HEK293 (cell line): ENCODE measurements at regions not wholly inside any gene's neighbourhood (a gene's known extent, or its start where the extent isn't known, plus 50 kb on each side); places are given as distances from the start of the nearest gene placed in this dataset.
A peak's percentile ranks its signal among the peaks of the same experiment; 100 is the strongest.

Experiments used
- AEBP2 ChIP-seq: fragments of 450-650 bp; formaldehyde crosslinking; IDR thresholded peaks from 2 replicates; pipeline ENCODE4 v1.5.1; 2016; ENCODE audit warnings: missing biosample characterization, missing genetic modification characterization, borderline replicate concordance
- FEZF1 ChIP-seq: fragments of 450-650 bp; formaldehyde crosslinking; IDR thresholded peaks from 2 replicates; pipeline ENCODE4 v1.5.1; 2016; ENCODE audit warnings: missing biosample characterization, missing genetic modification characterization
- GLIS1 ChIP-seq: fragments of 450-650 bp; formaldehyde crosslinking; IDR thresholded peaks from 2 replicates; pipeline ENCODE4 v1.5.1; 2016; ENCODE audit warnings: missing biosample characterization, missing genetic modification characterization
- IKZF3 ChIP-seq: fragments of 450-650 bp; IDR thresholded peaks from 2 replicates; pipeline ENCODE4 v1.5.0; 2018; ENCODE audit warnings: missing biosample characterization, mild to moderate bottlenecking, missing genetic modification characterization, moderate library complexity
- KLF10 ChIP-seq: fragments of 450-650 bp; IDR thresholded peaks from 2 replicates; pipeline ENCODE4 v1.5.1; 2018; ENCODE audit warnings: missing biosample characterization, mild to moderate bottlenecking, missing genetic modification characterization
- OVOL3 ChIP-seq: fragments of 450-650 bp; formaldehyde crosslinking; IDR thresholded peaks from 2 replicates; pipeline ENCODE4 v1.5.1; 2016; ENCODE audit warnings: missing biosample characterization, missing genetic modification characterization
- PATZ1 ChIP-seq: fragments of 450-650 bp; formaldehyde crosslinking; IDR thresholded peaks from 2 replicates; pipeline ENCODE4 v1.5.1; 2016; ENCODE audit warnings: missing biosample characterization, missing genetic modification characterization
- PRDM10 ChIP-seq: fragments of 450-650 bp; formaldehyde crosslinking; IDR thresholded peaks from 2 replicates; pipeline ENCODE4 v1.5.1; 2016; ENCODE audit warnings: missing biosample characterization, missing genetic modification characterization
- REST ChIP-seq: fragments of 450-650 bp; formaldehyde crosslinking; IDR thresholded peaks from 2 replicates; pipeline ENCODE4 v1.5.1; 2016; ENCODE audit warnings: missing biosample characterization, missing genetic modification characterization
- YY2 ChIP-seq: fragments of 450-650 bp; formaldehyde crosslinking; IDR thresholded peaks from 2 replicates; pipeline ENCODE4 v1.5.1; 2016; ENCODE audit warnings: missing biosample characterization, missing genetic modification characterization
- ZBTB6 ChIP-seq: fragments of 450-650 bp; formaldehyde crosslinking; IDR thresholded peaks from 2 replicates; pipeline ENCODE4 v1.5.1; 2017; ENCODE audit warnings: missing biosample characterization, missing genetic modification characterization
- ZEB2 ChIP-seq: fragments of 450-650 bp; formaldehyde crosslinking; IDR thresholded peaks from 2 replicates; pipeline ENCODE4 v1.5.1; 2016; ENCODE audit warnings: missing biosample characterization, missing genetic modification characterization
- ZNF223 ChIP-seq: fragments of 450-650 bp; formaldehyde crosslinking; IDR thresholded peaks from 2 replicates; pipeline ENCODE4 v1.5.1; 2016; ENCODE audit warnings: missing biosample characterization, missing genetic modification characterization
- ZNF239 ChIP-seq: fragments of 450-650 bp; formaldehyde crosslinking; IDR thresholded peaks from 2 replicates; pipeline ENCODE4 v1.5.1; 2016; ENCODE audit warnings: missing biosample characterization, missing genetic modification characterization
- ZNF248 ChIP-seq: fragments of 450-650 bp; formaldehyde crosslinking; IDR thresholded peaks from 2 replicates; pipeline ENCODE4 v1.5.1; 2017; ENCODE audit warnings: missing biosample characterization, missing genetic modification characterization
- ZNF266 ChIP-seq: fragments of 450-650 bp; formaldehyde crosslinking; IDR thresholded peaks from 2 replicates; pipeline ENCODE4 v1.5.1; 2016; ENCODE audit warnings: missing biosample characterization, missing genetic modification characterization, low read depth
- ZNF350 ChIP-seq: fragments of 450-650 bp; formaldehyde crosslinking; IDR thresholded peaks from 2 replicates; pipeline ENCODE4 v1.5.0; 2017; ENCODE audit warnings: missing biosample characterization, mild to moderate bottlenecking, missing genetic modification characterization
- ZNF37A ChIP-seq: fragments of 450-650 bp; IDR thresholded peaks from 2 replicates; pipeline ENCODE4 v1.5.1; 2018; ENCODE audit warnings: missing biosample characterization, missing genetic modification characterization
- ZNF513 ChIP-seq: fragments of 450-650 bp; IDR thresholded peaks from 2 replicates; pipeline ENCODE4 v1.5.1; 2018; ENCODE audit warnings: missing biosample characterization, missing genetic modification characterization
- ZNF514 ChIP-seq: fragments of 450-650 bp; formaldehyde crosslinking; IDR thresholded peaks from 2 replicates; pipeline ENCODE4 v1.5.1; 2016; ENCODE audit warnings: missing biosample characterization, missing genetic modification characterization
- ZNF544 ChIP-seq: fragments of 450-650 bp; formaldehyde crosslinking; IDR thresholded peaks from 2 replicates; pipeline ENCODE4 v1.5.0; 2017; ENCODE audit warnings: missing biosample characterization, missing genetic modification characterization
- ZNF561 ChIP-seq: fragments of 450-650 bp; IDR thresholded peaks from 2 replicates; pipeline ENCODE4 v1.5.1; 2018; ENCODE audit warnings: missing biosample characterization, missing genetic modification characterization, borderline replicate concordance
- ZNF571 ChIP-seq: fragments of 450-650 bp; formaldehyde crosslinking; IDR thresholded peaks from 2 replicates; pipeline ENCODE4 v1.5.0; 2017; ENCODE audit warnings: missing biosample characterization, missing genetic modification characterization
- ZNF596 ChIP-seq: fragments of 450-650 bp; IDR thresholded peaks from 2 replicates; pipeline ENCODE4 v1.5.0; 2018; ENCODE audit warnings: missing biosample characterization, mild to moderate bottlenecking, missing genetic modification characterization, moderate library complexity
- ZNF623 ChIP-seq: fragments of 450-650 bp; formaldehyde crosslinking; IDR thresholded peaks from 2 replicates; pipeline ENCODE4 v1.5.1; 2016; ENCODE audit warnings: missing biosample characterization, missing genetic modification characterization
- ZNF677 ChIP-seq: fragments of 450-650 bp; IDR thresholded peaks from 2 replicates; pipeline ENCODE4 v1.5.0; 2018; ENCODE audit warnings: missing biosample characterization, mild to moderate bottlenecking, missing genetic modification characterization, moderate library complexity
- ZNF830 ChIP-seq: fragments of 450-650 bp; IDR thresholded peaks from 2 replicates; pipeline ENCODE4 v1.5.0; 2018; ENCODE audit warnings: missing biosample characterization, missing genetic modification characterization, low read depth, mild to moderate bottlenecking, moderate library complexity

- TF ChIP-seq REST (no peak), ZNF266 (tag by site-specific recombination) (no peak), ZNF677 (tag by site-specific recombination) (0 out of 2 replicates have a peak, but pooled peaks have one; percentile 36), ZNF571 (no peak), PRDM10 (tag by site-specific recombination) (no peak), AEBP2 (tag by site-specific recombination) (no peak), KLF10 (tag by site-specific recombination) (peak; percentile 88), GLIS1 (peak; percentile 15; the same call in 1 of the 2 replicates), ZNF544 (tag by site-specific recombination) (peak; percentile 92), ZEB2 (tag by site-specific recombination) (peak; percentile 39; the same call in 1 of the 2 replicates), ZBTB6 (tag by site-specific recombination) (peak; percentile 43; the same call in 1 of the 2 replicates), ZNF596 (tag by site-specific recombination) (peak; percentile 73; the same call in 1 of the 2 replicates), ZNF37A (peak; percentile 84), ZNF513 (tag by site-specific recombination) (peak; percentile 57), ZNF623 (no peak), ZNF350 (tag by site-specific recombination) (peak; percentile 94), ZNF248 (tag by site-specific recombination) (peak; percentile 70; the same call in 1 of the 2 replicates), OVOL3 (peak; percentile 11; the same call in 1 of the 2 replicates), YY2 (tag by site-specific recombination) (no peak), ZNF223 (tag by site-specific recombination) (no peak), PATZ1 (tag by site-specific recombination) (no peak), ZNF514 (tag by site-specific recombination) (no peak), ZNF830 (tag by site-specific recombination) (peak; percentile 97), ZNF239 (no peak), ZNF561 (tag by site-specific recombination) (peak; percentile 91), IKZF3 (peak; percentile 28; the same call in 1 of the 2 replicates), FEZF1 (tag by site-specific recombination) (peak; percentile 65)
These were observed 92.0 kb downstream of the LSMEM1 start (continued) for GRCh38 chr7:112572669-112573301.
